ENCODE measurements at regions not wholly inside any gene's neighbourhood (a gene's known extent, or its start where the extent isn't known, plus 50 kb on each side); places are given as distances from the start of the nearest gene placed in this dataset.

DNA sequence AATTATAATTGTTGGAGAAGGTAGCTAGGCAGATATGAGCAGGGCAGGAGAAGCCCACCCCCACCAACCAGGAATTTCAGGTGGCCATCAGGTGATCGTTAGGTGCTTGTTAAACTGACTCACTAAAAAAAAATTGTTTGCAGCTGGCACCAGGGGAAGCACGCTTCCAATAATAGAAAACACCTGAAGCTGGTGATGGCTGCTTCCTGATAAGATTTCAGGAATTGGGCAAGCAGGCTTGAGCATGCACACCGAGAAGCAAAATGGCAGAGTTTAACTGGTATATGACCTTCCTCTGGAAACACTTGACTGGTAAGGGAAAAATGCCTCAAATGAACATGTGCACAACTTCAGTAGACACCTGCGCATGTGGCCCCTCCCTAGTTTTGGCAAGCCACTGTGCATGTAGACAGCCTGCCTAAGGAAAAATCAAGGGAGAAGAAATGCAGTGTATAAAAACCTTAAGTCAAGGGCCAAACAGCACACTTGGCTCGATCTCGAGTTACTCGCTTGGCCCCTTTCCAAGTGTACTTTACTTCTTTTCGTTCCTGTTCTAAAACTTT lies 292.8 kb downstream of the CCDC85A start:
- no peak overlapping the region for H3K27ac Mint-ChIP-seq
- no peak overlapping the region for H3K4me3 Mint-ChIP-seq
- no peaks in the 10 kb centered on the region for H3K4me1 Mint-ChIP-seq
- ATAC-seq (no peak), DNase-seq (no peak)
- H3K27me3 Mint-ChIP-seq = no peaks in the 10 kb centered on the region
- H3K9me3 Mint-ChIP-seq = no peaks in the 10 kb centered on the region
- H3K36me3 Mint-ChIP-seq (ENCODE audit: low read depth) = no peaks in the 10 kb centered on the region

- no peak overlapping the region for H3K4me3 Mint-ChIP-seq
- no peak overlapping the region for H3K27ac Mint-ChIP-seq
- DNase-seq (no peak), ATAC-seq (no peak)
- H3K27me3 Mint-ChIP-seq = no peaks in the 10 kb centered on the region
- H3K36me3 Mint-ChIP-seq (ENCODE audit: low read depth) = no peaks in the 10 kb centered on the region
- no peaks in the 10 kb centered on the region for H3K9me3 Mint-ChIP-seq
- no peaks in the 10 kb centered on the region for H3K4me1 Mint-ChIP-seq
These were observed 294.2 kb downstream of the CCDC85A start for GRCh38 chr2:56478027-56478426.

DNA sequence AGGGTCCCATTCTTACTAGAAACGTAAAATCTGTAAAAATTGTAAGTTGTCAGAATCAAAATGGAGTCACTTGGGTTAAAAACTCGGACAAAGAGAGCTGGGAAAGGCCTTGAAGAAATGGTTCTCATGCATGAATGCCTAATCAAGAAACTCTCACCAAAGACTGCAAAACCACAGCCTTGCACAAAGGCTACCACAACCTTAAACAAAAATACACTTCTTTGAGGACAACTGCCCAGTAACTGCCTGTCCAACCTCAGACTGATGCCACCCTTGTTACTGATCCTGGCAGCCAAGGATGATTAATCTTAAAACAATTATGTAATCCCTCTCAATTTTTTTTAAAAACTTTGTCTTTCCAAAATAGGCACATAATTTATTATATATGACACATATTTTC lies 299.3 kb downstream of the CCDC85A start:
- ATAC-seq = no peak
- Mint-ChIP-seq H3K27me3 (no peaks in the 10 kb centered on the region), H3K36me3 (ENCODE audit: low read depth) (no peaks in the 10 kb centered on the region), H3K9me3 (peaks cover 4% of the 10 kb centered on the region), H3K4me3 (no peak overlapping the region), H3K4me1 (no peaks in the 10 kb centered on the region), H3K27ac (no peak overlapping the region)
- no peak for DNase-seq

DNA sequence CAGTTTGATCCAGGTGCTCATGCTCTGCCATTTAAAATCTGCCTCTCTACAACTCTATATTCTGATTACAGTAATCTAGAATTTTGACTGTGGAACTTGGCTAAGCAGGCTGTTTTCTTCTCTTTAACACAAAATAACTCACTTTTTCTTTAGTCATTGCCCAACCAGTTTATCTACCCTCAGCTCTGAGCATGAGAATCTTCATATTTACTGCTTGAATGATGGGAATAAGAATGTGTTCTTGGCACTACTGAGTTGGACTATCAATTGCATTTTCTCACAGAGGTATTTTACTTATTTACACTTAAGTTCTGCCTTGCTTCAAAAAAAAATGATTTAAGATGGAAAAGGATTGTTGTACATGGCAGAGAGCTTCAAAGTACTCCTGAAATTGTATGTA lies 301.1 kb downstream of the CCDC85A start:
- Mint-ChIP-seq H3K27ac (no peak overlapping the region), H3K9me3 (peaks cover 4% of the 10 kb centered on the region), H3K4me3 (no peak overlapping the region), H3K27me3 (no peaks in the 10 kb centered on the region), H3K4me1 (no peaks in the 10 kb centered on the region), H3K36me3 (ENCODE audit: low read depth) (no peaks in the 10 kb centered on the region)
- DNase-seq (no peak), ATAC-seq (no peak)

DNA sequence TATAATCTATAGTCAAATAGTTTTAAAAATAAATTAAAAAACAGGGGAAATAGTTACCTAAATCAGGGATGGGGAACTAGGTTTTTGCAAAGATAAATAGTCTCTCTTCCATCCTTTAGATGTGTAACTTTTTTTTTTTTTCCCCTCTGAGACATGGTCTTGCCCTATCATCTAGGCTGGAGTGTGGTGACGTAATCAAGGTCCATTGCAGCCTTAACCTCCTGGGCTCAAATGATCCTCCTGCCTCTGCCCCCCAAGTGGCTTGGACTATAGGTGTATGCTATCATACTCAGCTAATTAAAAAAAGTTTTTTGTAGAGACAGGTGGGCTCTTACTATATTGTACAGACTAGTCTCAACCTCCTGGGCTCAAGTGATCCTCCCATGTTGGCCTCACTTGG lies 316.5 kb downstream of the CCDC85A start:
- Mint-ChIP-seq H3K4me3 (no peak overlapping the region), H3K36me3 (ENCODE audit: low read depth) (no peaks in the 10 kb centered on the region), H3K4me1 (no peaks in the 10 kb centered on the region), H3K27ac (no peak overlapping the region), H3K9me3 (peaks cover 18% of the 10 kb centered on the region), H3K27me3 (no peaks in the 10 kb centered on the region)
- DNase-seq (no peak), ATAC-seq (no peak)

GRCh38 chr2:56502616-56503015 lies 318.8 kb downstream of the CCDC85A start:
- Mint-ChIP-seq H3K36me3 (ENCODE audit: low read depth) (no peaks in the 10 kb centered on the region), H3K9me3 (peaks cover 9% of the 10 kb centered on the region), H3K27ac (no peak overlapping the region), H3K27me3 (no peaks in the 10 kb centered on the region), H3K4me1 (no peaks in the 10 kb centered on the region), H3K4me3 (no peak overlapping the region)
- DNase-seq = no peak
- ATAC-seq = no peak

- Mint-ChIP-seq H3K27ac (no peak overlapping the region), H3K4me1 (no peaks in the 10 kb centered on the region), H3K9me3 (peaks cover 4% of the 10 kb centered on the region), H3K36me3 (ENCODE audit: low read depth) (no peaks in the 10 kb centered on the region), H3K27me3 (no peaks in the 10 kb centered on the region), H3K4me3 (no peak overlapping the region)
- ATAC-seq (no peak), DNase-seq (no peak)
These were observed 322.1 kb downstream of the CCDC85A start for GRCh38 chr2:56505885-56506284.

- Mint-ChIP-seq H3K36me3 (ENCODE audit: low read depth) (no peaks in the 10 kb centered on the region), H3K4me3 (no peak overlapping the region), H3K27ac (no peak overlapping the region), H3K27me3 (no peaks in the 10 kb centered on the region), H3K4me1 (no peaks in the 10 kb centered on the region), H3K9me3 (peaks cover 10% of the 10 kb centered on the region)
- DNase-seq (no peak), ATAC-seq (no peak)
These were observed 324.9 kb downstream of the CCDC85A start for GRCh38 chr2:56508662-56509061.

DNA sequence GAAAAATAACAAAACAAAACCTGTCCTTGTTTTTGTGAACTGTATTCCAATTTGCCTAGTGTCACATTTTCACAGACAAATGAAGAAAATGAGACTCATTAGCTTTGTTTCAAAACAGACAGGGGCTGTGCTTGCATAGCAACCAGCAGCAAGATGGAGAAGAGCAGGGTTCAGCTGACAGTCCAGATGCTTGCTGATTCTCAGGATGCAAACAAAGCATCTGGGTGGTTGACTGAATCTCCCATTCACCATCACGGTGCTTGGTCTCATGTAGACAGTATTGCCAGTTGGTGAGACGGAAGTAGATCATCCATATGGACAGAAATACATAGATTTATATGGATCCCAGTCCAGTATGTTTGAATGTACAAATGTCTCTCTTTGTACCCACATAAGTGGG lies 326.8 kb downstream of the CCDC85A start:
- Mint-ChIP-seq H3K4me3 (no peak overlapping the region), H3K4me1 (no peaks in the 10 kb centered on the region), H3K36me3 (ENCODE audit: low read depth) (no peaks in the 10 kb centered on the region), H3K27me3 (no peaks in the 10 kb centered on the region), H3K9me3 (peaks cover 10% of the 10 kb centered on the region), H3K27ac (no peak overlapping the region)
- DNase-seq = no peak
- no peak for ATAC-seq

- peaks cover 10% of the 10 kb centered on the region for H3K9me3 Mint-ChIP-seq
- DNase-seq = no peak
- no peak overlapping the region for H3K4me3 Mint-ChIP-seq
- no peak overlapping the region for H3K27ac Mint-ChIP-seq
- no peaks in the 10 kb centered on the region for H3K36me3 Mint-ChIP-seq (ENCODE audit: low read depth)
- H3K4me1 Mint-ChIP-seq = no peaks in the 10 kb centered on the region
- no peak for ATAC-seq
- H3K27me3 Mint-ChIP-seq = no peaks in the 10 kb centered on the region
These were observed 331.6 kb downstream of the CCDC85A start for GRCh38 chr2:56515399-56515798.

- Mint-ChIP-seq H3K27ac (no peak overlapping the region), H3K9me3 (peaks cover 7% of the 10 kb centered on the region)
- no peak for DNase-seq
These were observed 336.0 kb downstream of the CCDC85A start for GRCh38 chr2:56519806-56520205.

DNA sequence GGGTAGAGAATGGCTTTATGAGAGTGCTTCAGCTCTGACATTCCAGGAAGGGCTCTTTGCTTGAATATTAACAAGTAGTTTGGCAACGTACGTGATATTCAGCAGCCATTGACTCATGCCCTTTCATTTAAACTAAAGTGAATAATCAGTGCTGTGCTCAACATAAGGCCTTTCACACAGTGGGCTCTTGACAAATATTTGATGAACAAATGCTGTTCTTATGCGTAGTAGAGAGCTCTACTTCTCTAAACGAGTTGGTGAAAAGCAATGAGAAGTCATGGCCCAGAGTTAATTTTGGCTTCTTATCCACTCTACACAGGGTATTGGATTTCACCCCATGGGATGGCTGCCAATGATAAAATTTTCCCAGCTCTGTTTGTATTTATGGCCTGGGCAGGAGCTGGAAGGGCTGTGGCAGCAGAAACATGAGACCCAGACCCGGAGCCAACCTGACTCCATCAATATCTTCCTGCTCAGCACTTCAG lies 338.9 kb downstream of the CCDC85A start:
- H3K4me3 Mint-ChIP-seq = no peak overlapping the region
- no peaks in the 10 kb centered on the region for H3K27me3 Mint-ChIP-seq
- H3K9me3 Mint-ChIP-seq = peaks cover 11% of the 10 kb centered on the region
- DNase-seq (no peak), ATAC-seq (no peak)
- no peak overlapping the region for H3K27ac Mint-ChIP-seq
- H3K4me1 Mint-ChIP-seq = no peaks in the 10 kb centered on the region
- no peaks in the 10 kb centered on the region for H3K36me3 Mint-ChIP-seq (ENCODE audit: low read depth)

More at GRCh38 chr2:56519806-56520205, 336.0 kb downstream of the CCDC85A start:
- no peak for ATAC-seq
- no peak overlapping the region for H3K4me3 Mint-ChIP-seq
- H3K36me3 Mint-ChIP-seq (ENCODE audit: low read depth) = no peaks in the 10 kb centered on the region
- H3K27me3 Mint-ChIP-seq = no peaks in the 10 kb centered on the region
- no peaks in the 10 kb centered on the region for H3K4me1 Mint-ChIP-seq

- ATAC-seq = no peak
- Mint-ChIP-seq H3K27ac (no peak overlapping the region), H3K27me3 (no peaks in the 10 kb centered on the region)
These were observed 340.0 kb downstream of the CCDC85A start for GRCh38 chr2:56523816-56524215.

GRCh38 chr2:56531668-56532420 lies 348.1 kb downstream of the CCDC85A start:
- Mint-ChIP-seq H3K36me3 (ENCODE audit: low read depth) (no peaks in the 10 kb centered on the region), H3K9me3 (peaks cover 4% of the 10 kb centered on the region), H3K4me1 (no peaks in the 10 kb centered on the region), H3K27ac (no peak overlapping the region), H3K4me3 (no peak overlapping the region), H3K27me3 (no peaks in the 10 kb centered on the region)
- DNase-seq (no peak), ATAC-seq (no peak)

More at GRCh38 chr2:56523816-56524215, 340.0 kb downstream of the CCDC85A start:
- Mint-ChIP-seq H3K4me1 (no peaks in the 10 kb centered on the region), H3K9me3 (peaks cover 11% of the 10 kb centered on the region), H3K36me3 (ENCODE audit: low read depth) (no peaks in the 10 kb centered on the region), H3K4me3 (no peak overlapping the region)
- DNase-seq = no peak

GRCh38 chr2:56534321-56534720 lies 350.5 kb downstream of the CCDC85A start:
- Mint-ChIP-seq H3K9me3 (peaks cover 8% of the 10 kb centered on the region), H3K27ac (no peak overlapping the region), H3K4me3 (no peak overlapping the region), H3K4me1 (no peaks in the 10 kb centered on the region), H3K27me3 (no peaks in the 10 kb centered on the region), H3K36me3 (ENCODE audit: low read depth) (no peaks in the 10 kb centered on the region)
- no peak for DNase-seq
- ATAC-seq = no peak

All from activated naive CD8-positive, alpha-beta T cell treated with anti-CD3 and anti-CD28 coated beads, Interleukin-2, amount 50 U/mL, for 24 hours (primary cell).